Upper lobe of left lung (tissue), 4 donors: ENCODE measurements at regions not wholly inside any gene's neighbourhood (a gene's known extent, or its start where the extent isn't known, plus 50 kb on each side); places are given as distances from the start of the nearest gene placed in this dataset.

Source experiments
- CTCF ChIP-seq, 6 experiments: fragments of 450-650 bp in 4 of 6; fragments of 200-600 bp in 2 of 6; sonication (generic) in 2 of 6; IDR thresholded peaks; one replicate each; pipeline ENCODE4 v1.5.1; 2016 to 2019; ENCODE audit warnings: antibody characterized with exemption in 6 of 6
- EP300 ChIP-seq, 4 donors: sonication (generic); formaldehyde crosslinking; IDR thresholded peaks; one replicate each; pipeline ENCODE4 v1.5.1; 2017; ENCODE audit warnings: antibody characterized with exemption in 4 of 4, control low read depth in 2 of 4
- POLR2A ChIP-seq, 4 donors: fragments of 450-650 bp; IDR thresholded peaks; one replicate each; pipeline ENCODE4 v1.5.1; 2016 to 2017; ENCODE audit warnings: antibody characterized with exemption in 4 of 4, mild to moderate bottlenecking in 2 of 4
- POLR2AphosphoS5 ChIP-seq, 2 donors: sonication (generic); formaldehyde crosslinking; IDR thresholded peaks; one replicate each; pipeline ENCODE4 v1.5.1; 2017; ENCODE audit warnings: antibody characterized with exemption in 2 of 2

- no peak for TF ChIP-seq CTCF (IDR thresholded peaks at IDR 0.05)
- TF ChIP-seq POLR2AphosphoS5 (IDR thresholded peaks at IDR 0.05): no peak
- TF ChIP-seq POLR2A (IDR thresholded peaks at IDR 0.05): no peak
- no peak for TF ChIP-seq EP300 (IDR thresholded peaks at IDR 0.05)
Observed at GRCh38 chr15:62991698-62992097, 50.8 kb upstream of the TPM1 start.
